C4-2B (cell line): ENCODE measurements at regions not wholly inside any gene's neighbourhood (a gene's known extent, or its start where the extent isn't known, plus 50 kb on each side); places are given as distances from the start of the nearest gene placed in this dataset.

ENCODE experiments used
- ZFX ChIP-seq: fragments of 450-650 bp; IDR thresholded peaks from 2 replicates; pipeline ENCODE4 v1.6.1; 2017
- TF ChIP-seq, protein P1 (sequence below): fragments of 450-650 bp; conservative IDR thresholded peaks from 2 replicates; pipeline ENCODE4 v1.5.1; 2017; ENCODE audit warnings: mild to moderate bottlenecking

DNA sequence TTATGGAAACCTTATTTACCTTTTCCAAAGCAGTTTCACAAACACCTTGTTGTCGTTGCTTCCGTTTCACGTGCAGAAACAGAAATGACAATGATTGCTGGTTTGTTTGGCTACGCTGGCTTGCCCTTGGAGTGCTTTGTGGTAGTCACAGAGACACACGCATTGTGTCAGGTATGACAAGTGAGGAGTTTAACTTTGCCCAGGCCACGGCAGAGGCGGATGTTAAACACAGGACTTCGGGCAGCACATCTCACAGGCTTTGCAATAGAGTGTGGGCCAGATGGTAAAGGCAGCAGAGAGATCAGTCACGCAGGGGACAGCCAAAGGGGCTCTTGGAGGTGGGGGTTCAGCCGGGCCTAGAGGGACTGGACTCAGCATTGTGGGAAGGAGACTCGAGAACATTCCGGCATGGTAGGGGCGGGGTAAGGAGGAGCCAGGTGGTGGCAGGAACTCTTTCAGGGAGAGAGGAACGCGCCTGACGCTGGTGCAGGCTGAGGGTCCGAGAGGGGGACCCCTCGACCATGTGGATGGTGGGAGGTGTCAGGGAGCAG lies 59.8 kb upstream of the KCNA1 start:
- TF ChIP-seq, protein P1, sequence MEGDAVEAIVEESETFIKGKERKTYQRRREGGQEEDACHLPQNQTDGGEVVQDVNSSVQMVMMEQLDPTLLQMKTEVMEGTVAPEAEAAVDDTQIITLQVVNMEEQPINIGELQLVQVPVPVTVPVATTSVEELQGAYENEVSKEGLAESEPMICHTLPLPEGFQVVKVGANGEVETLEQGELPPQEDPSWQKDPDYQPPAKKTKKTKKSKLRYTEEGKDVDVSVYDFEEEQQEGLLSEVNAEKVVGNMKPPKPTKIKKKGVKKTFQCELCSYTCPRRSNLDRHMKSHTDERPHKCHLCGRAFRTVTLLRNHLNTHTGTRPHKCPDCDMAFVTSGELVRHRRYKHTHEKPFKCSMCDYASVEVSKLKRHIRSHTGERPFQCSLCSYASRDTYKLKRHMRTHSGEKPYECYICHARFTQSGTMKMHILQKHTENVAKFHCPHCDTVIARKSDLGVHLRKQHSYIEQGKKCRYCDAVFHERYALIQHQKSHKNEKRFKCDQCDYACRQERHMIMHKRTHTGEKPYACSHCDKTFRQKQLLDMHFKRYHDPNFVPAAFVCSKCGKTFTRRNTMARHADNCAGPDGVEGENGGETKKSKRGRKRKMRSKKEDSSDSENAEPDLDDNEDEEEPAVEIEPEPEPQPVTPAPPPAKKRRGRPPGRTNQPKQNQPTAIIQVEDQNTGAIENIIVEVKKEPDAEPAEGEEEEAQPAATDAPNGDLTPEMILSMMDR: no peak
- TF ChIP-seq ZFX: no peak
